ENCODE measurements at regions not wholly inside any gene's neighbourhood (a gene's known extent, or its start where the extent isn't known, plus 50 kb on each side); places are given as distances from the start of the nearest gene placed in this dataset.

DNA sequence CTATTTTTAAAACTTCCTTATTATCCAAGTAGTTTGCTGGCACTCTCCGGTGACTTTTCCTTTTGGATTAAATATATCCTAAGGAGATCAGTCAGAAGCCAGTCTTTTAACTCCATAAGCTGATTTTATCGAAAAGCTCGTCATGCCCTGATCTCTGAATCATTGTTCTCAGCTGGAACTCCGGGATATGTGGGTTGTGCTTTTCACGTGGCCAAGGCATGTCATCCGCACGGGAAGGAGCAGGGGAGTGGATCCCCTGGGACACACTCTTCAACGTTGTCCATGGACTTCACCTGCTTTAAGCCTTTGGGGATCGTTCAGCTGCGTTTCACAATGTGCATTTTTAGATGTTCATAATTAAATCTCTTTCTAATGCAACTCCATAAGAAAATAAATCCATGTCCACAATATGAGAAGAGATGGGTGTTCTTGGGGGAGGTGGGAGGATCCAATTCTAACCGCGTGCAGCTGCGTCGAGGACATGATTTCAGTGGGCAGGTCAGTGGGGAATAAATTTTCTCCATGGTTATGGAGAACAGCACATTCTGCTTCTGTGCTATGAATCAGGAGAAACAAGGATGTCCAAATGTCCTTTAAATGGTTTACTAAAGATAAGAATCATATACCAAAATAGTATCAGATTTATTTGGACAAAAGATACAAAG is 229.5 kb upstream of the ADARB2 start:
- TF ChIP-seq, protein P1, sequence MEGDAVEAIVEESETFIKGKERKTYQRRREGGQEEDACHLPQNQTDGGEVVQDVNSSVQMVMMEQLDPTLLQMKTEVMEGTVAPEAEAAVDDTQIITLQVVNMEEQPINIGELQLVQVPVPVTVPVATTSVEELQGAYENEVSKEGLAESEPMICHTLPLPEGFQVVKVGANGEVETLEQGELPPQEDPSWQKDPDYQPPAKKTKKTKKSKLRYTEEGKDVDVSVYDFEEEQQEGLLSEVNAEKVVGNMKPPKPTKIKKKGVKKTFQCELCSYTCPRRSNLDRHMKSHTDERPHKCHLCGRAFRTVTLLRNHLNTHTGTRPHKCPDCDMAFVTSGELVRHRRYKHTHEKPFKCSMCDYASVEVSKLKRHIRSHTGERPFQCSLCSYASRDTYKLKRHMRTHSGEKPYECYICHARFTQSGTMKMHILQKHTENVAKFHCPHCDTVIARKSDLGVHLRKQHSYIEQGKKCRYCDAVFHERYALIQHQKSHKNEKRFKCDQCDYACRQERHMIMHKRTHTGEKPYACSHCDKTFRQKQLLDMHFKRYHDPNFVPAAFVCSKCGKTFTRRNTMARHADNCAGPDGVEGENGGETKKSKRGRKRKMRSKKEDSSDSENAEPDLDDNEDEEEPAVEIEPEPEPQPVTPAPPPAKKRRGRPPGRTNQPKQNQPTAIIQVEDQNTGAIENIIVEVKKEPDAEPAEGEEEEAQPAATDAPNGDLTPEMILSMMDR (IDR thresholded peaks at IDR 0.05) = no peak
- no peak for TF ChIP-seq POLR2AphosphoS5 (IDR thresholded peaks at IDR 0.05)
- TF ChIP-seq POLR2A (IDR thresholded peaks at IDR 0.05) = no peak
